Stimulated activated CD4-positive, alpha-beta T cell treated with anti-CD3 and anti-CD28 coated beads, Interleukin-12 subunit alpha, Interleukin-12 subunit beta, amount 100 ng/mL, for 48 hours (primary cell): ENCODE measurements at regions not wholly inside any gene's neighbourhood (a gene's known extent, or its start where the extent isn't known, plus 50 kb on each side); places are given as distances from the start of the nearest gene placed in this dataset.

Experiments
- DNase-seq, 3 donors: peaks; one replicate each; pipeline ENCODE4 v3.0.0-alpha.2; 2020; ENCODE audit warnings: low read depth in 2 of 3, low spot score in 1 of 3

DNA sequence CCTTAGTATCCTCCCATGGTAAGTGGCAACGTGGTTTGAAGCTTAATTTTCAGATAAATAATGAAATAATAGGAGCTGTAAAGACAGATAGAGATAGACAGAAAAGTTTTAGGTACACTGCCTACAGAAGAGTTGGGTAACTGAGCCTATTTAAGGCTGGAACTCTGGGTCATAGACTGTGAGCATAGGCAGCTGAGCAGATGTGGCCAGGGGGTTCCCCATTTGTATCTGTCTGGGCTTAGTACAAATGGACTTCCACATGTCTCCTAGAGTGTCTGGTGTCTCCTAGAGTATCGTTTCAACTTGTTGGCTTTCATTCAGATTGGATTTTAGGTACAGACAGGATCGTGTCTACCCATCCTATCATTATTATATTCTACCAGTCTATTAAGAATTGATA is 649.8 kb downstream of the DHX35 start:
- DNase-seq = no peak

- DNase-seq = no peak
These were observed 645.0 kb downstream of the DHX35 start for GRCh38 chr20:39607141-39607540.

- no peak for DNase-seq
These were observed 643.8 kb downstream of the DHX35 start for GRCh38 chr20:39605908-39606307.

DNA sequence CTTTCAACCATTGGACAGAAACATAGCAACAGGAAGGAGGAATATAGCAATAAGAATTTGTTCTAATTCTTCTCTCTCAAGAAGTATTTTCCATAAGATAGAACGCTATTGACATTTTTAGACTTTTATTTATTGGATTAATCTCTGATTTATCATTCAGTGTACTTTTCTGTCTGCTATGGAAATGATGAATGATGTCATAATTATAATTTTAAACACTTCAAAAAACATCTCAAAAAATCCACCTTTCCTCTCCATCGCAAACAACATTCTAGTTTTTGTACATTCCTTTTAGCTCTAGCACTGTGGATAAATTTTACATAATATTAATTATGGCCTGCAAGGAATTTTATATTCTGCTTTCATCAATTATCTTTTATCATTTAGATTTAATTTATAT is 643.2 kb downstream of the DHX35 start:
- DNase-seq = no peak

GRCh38 chr20:39603219-39603618 is 641.1 kb downstream of the DHX35 start:
- DNase-seq = no peak

- no peak for DNase-seq
These were observed 640.5 kb downstream of the DHX35 start for GRCh38 chr20:39602649-39603048.

GRCh38 chr20:39600871-39601270 is 638.7 kb downstream of the DHX35 start:
- DNase-seq = no peak

DNA sequence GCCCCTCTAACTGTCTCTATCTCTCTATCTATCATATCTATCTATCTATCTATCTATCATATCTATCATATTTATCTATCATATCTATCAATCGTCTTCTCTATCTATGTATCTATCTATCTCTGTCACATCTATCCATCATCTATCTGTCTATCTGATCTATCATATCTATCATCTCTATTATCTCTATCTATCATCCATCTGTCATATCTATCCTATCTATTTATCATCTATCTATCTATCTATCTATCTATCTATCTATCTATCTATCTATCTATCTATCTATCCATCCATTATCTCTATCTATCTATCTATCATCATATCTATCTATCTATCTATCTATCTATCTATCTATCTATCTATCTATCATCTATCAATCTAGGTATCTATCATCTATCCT is 638.0 kb downstream of the DHX35 start:
- no peak for DNase-seq

GRCh38 chr20:39596554-39596953 is 634.4 kb downstream of the DHX35 start:
- no peak for DNase-seq

DNA sequence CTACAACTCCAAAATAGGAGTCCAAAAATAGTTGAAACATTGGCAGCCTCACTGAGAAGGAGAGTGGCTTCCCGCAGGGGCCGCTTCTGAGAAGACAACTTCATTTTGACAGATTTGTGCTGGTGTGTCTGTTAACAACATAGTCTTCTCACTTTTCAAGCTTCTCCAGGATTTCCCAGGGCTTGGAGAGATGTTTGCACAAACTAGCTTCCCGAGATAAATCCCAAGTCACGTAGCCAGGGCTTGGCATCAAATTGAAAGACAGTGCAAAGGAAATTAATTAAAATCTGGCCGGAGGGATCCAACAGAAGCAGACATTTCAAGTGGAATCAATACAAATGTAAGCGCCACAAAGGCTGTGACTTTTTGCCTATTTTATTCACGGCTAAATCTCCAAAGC is 630.2 kb downstream of the DHX35 start:
- DNase-seq = no peak

GRCh38 chr20:39588148-39588757 is 626.1 kb downstream of the DHX35 start:
- no peak for DNase-seq

GRCh38 chr20:39581034-39581433 is 618.9 kb downstream of the DHX35 start:
- no peak for DNase-seq

- DNase-seq = no peak
These were observed 614.6 kb downstream of the DHX35 start for GRCh38 chr20:39576771-39577170.

GRCh38 chr20:39574061-39574460 is 611.9 kb downstream of the DHX35 start:
- DNase-seq = no peak

DNA sequence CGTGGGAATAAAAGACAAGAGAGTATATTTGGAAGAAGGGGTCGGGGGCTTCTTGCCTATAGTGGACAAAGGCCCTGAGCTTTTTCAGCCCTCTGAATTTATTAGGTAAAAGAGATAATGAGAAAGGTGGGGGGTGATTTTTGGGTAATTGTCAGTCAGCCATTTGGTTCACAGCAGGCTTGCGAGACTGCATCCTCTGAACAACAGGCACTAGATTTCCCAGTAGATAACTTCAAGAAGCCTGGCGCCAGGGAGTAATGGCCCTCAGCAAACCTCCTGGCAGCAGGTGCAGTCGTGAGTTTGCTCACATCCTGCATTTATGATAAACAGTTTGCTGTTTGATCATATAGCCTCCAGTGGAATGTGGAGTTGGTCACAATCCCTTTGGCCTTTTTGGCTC is 609.0 kb downstream of the DHX35 start:
- no peak for DNase-seq

- no peak for DNase-seq
These were observed 606.0 kb downstream of the DHX35 start for GRCh38 chr20:39568109-39568508.

GRCh38 chr20:39563349-39563748 is 601.2 kb downstream of the DHX35 start:
- DNase-seq = no peak

GRCh38 chr20:39554341-39554740 is 592.2 kb downstream of the DHX35 start:
- no peak for DNase-seq

GRCh38 chr20:39553120-39553519 is 591.0 kb downstream of the DHX35 start:
- DNase-seq = no peak

DNA sequence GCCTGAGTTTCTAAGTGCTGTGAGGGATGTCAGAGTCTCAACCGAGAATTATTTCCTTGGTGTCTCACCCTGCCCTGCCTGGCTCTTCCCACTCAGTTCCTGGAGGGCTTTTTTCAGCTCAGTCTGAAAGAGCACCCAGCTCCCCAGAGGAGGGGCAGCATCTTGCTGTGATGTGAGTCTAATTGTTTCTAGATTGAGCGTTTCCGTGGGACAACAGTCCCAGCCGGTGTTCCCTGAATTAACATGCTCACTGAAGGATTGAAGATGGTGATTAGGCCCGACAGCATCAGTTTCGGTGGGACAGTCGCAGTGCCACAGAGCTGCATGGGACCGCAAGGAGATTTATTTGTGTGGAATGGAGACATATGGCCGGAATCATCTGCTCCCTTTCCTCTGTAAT is 587.6 kb downstream of the DHX35 start:
- DNase-seq = no peak

DNA sequence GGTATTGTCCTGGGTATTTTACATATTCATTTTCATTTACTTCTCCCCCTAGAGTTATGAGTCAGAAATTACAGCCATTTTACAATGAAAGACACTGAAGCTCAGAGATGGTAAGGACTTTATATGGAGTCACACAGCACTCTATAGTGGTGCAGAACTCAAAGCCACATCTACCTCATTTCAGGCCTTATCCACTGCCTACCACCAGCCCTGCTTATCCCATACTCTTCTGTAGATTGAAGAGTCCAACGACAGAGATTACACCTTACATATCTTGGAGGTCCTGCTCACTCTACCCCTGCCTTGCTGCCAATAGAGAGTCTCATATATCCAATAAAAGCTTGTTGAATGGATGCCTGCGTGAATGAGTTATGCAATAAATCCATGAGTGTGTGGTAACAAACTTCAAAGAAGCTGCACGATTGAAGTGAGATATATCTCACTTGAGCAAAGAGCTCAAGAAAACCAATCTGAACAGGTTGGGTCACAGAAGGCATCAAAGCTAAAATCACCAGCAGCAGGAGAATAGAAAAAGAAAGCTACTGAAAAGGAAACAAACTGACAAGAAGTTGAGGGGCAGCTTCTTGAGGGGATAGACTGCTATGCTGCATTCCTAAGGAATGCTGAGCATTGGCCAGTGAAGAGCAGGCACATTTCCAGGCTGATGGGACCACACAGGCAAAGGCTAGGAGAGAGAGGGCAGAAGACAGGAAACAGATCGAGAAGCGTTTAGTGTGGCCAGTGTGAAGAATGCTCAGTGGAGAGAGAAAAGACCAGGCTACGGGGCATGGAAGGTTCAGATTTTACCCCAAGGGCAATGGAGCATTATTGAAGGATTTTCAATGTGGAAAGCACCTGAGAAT is 585.6 kb downstream of the DHX35 start:
- DNase-seq = no peak

DNA sequence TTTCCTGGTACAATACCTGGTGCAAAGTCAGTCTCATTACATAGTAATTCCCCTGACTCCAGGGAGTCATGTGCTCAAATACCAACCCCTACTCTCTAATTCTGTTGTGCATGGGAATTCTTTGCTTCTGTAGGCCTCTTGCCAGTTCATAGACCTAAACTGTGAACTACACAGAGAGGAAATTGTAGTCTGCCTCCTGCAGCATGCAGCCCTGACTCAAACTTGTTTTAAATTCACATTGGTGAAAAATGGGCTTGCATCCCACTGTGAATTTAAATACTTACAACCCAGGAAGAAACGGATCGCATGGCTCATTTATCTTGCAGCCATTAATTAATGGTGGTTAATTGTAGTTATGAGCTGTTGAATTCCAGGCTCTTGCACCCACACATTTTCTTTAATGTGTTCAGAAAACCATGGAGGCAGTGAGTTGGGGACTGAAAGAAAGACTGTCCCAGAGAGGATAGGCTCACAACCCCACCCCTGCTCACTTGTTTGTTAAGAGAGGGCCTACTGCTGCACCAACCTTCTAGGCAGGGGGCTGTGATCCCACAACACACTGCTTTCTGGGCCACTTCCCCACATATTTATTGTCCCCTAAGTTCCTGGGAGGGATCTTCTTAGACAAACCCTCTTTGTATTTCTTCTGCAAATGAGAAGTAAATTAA is 579.1 kb downstream of the DHX35 start:
- no peak for DNase-seq
